Left forelimb (tissue), 1 donor: ENCODE measurements at regions not wholly inside any gene's neighbourhood (a gene's known extent, or its start where the extent isn't known, plus 50 kb on each side); places are given as distances from the start of the nearest gene placed in this dataset.
"Not testable (repeated sequence)": the region's sequence is repeated elsewhere in the genome, so short reads cannot be mapped to it uniquely, and the experiment has no call there.

Experiments used
- DNase-seq: peaks from one replicate; pipeline ENCODE4 v3.0.0-alpha.2; 2018; ENCODE audit warnings: low spot score

- no peak for DNase-seq
Measured at GRCh38 chr3:18189282-18190050, 235.7 kb downstream of the SATB1 start.

DNA sequence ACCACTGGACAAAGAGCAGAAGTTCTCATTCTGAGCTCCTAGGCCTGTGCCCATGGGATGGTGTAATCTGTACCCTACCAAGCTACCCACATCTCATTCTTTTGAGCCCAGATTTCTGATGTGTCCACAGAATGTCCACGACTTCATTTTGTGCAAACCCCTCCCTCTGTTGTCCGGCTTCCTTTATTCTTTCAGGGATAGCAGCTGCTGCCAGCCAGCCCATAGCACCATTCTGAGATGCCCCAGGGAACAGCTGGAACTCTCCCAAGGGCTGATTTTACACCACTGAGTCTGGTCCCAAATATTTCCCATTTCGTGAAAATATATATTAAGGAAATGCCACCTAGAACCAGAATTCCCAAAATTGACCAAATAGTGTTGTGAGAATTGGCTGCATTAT is 236.6 kb downstream of the SATB1 start:
- DNase-seq: no peak

- DNase-seq: no peak
Measured at GRCh38 chr3:18185624-18186023, 239.5 kb downstream of the SATB1 start.

GRCh38 chr3:18182923-18183322 is 242.2 kb downstream of the SATB1 start:
- not testable (repeated sequence) for DNase-seq

DNA sequence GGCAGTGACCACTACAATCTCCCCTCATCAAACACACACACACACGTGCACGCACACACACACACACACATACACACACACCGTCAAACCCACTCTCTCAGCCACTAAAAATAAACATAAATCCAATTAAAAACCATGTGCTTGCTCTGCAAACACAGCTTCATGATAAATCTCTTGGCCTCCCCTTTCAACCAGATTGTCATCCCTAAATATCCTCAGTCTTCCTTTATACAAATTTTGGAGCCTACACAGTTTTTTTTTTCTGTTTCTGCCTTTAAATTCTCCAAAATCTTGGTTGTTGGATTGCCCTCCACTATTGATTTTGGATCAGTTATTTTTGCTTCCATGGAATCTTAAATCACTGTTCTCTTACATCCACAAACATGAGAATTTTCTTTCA is 245.6 kb downstream of the SATB1 start:
- DNase-seq: no peak

GRCh38 chr3:18177271-18177670 is 247.9 kb downstream of the SATB1 start:
- no peak for DNase-seq

DNA sequence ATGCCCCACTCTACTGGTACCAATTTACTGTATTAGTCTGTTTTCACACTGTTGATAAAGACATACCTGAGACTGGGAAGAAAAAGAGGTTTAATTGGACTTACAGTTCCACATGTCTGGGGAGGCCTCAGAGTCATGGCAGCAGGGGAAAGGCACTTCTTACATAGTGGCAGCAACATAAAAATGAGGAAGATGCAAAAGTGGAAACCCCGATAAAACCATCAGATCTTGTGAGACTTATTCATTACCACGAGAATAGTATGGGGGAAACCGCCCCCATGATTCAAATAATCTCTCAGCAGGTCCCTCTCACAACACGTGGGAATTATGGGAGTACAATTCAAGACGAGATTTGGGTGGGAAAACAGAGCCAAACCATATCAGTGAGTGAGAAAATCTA is 251.2 kb downstream of the SATB1 start:
- DNase-seq: not testable (repeated sequence)

GRCh38 chr3:18159681-18160080 is 265.5 kb downstream of the SATB1 start:
- DNase-seq: no peak

DNA sequence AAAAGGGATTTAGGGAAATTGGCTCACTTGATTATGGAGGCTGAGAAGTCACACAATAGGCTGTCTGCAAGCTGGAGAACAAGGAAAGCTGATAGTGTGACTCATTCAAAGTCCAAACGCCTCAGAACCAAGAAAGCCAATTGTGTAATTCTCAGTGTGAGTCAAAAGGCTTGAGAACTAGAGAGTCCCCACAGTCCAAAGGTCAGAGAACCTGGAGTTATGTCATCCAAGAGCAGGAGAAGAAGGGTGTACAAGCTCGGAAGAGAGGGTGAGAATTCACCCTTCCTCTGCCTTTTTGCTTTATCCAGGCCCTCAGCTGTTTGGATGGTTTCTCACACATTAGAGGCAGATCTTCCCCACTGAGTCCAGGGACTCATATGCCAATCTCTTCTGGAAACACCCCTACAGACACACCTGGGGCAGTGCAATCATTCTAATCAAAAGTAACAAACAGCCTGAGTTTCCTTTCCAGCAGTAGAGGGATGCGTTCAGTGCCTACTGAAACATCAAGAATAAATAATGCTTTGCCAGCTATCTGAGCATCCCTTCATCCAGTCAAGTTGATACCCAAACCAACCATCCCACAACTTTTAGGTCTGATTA is 271.5 kb downstream of the SATB1 start:
- no peak for DNase-seq

- no peak for DNase-seq
Measured at GRCh38 chr3:18151199-18151598, 273.9 kb downstream of the SATB1 start.

DNA sequence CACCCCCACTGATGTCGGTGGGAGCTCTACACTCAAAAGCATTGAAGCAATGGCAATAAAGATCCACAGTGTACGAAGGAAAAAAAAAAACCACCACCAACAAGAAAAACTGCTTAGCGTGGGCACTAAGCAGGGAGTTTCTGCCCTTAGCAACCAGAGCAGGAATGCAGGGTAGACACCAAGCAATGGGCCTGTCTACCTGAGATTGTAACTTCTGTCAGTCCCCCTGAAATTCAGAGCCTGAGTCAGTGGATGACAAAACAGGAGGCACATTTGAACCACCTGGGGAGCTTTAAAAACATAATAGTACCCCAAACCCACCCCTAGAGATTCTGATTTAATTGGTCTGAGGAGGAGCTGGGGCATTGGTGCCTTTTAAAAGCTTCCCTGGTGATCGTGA is 275.2 kb downstream of the SATB1 start:
- DNase-seq: no peak

GRCh38 chr3:18149386-18149785 is 275.8 kb downstream of the SATB1 start:
- no peak for DNase-seq

DNA sequence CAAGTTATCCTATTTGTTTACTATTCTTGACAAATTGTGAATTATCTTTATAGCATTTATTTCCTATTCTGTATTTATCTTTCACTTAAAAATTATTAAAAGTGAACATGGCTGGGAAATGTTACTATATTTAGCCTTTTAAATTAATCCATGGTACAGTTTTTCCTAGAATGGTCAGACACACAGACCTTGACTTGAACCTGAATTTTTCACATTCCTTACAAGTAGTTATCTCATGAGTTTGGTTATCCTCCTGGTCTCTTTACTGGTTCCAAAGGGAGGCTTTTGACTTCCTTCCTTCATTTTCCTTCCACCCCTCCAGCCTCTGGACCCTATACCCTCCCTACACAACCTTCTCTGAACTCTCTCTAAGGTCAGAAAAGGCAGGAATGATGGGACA is 280.6 kb downstream of the SATB1 start:
- DNase-seq: no peak

DNA sequence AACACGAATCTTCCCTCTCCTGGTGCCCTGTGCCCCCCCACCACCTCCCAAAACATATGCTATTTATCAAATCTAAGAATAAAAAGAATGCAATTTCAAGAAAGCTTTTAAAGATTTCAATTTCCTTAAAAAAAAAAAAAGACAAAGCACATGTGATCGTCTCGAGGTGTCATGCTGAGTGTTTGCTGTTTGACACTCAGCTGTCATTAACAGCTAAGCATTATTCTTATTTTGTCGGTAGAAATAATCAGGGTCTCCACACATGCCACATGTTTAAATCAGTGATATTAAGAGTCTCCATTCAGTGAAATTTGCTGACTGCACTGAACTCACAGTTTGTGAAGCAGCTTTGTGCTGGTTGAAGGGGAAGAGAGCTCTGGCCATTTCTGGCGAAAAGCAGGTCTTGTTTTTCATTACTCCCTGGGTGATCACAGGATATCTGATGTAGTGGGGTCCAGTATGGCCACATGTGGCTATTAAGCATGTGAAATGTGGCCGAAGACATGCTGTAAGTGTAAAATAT is 281.8 kb downstream of the SATB1 start:
- no peak for DNase-seq

GRCh38 chr3:18137958-18138357 is 287.2 kb downstream of the SATB1 start:
- DNase-seq: no peak

DNA sequence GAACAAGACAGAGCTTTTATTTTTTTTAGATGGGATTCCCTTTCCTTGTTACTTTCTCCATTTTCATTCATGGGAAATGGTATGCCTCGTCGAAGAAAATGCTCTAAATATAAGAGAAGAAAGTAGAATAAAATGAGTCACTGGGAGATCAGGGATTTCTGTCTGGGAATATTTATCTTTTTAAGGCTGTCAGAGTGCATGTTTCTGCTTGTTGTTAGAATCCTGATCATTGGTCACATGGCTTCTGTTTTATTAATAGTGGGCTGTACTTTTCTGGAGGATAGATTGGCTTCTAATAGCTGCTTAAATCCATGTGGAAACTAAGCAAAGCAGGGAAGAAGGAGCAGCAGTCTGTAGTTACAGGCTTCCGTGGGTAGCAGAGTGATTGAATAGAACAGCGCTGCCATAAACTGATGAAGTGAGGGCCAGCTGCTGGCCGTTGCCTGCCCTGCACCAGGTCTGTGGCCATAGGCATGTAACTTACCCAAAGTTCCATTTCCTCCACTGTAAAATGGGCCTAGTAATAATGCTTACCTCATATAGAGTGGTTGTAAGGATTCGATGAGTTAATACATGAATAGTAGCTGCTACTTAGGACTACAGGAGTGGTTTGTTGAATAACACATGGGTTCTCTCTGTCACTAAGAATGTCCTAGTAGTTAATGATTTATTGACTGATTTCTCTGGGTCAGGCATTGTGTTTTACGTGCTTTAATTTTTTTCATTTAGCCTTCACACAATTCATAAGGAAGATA is 289.9 kb downstream of the SATB1 start:
- no peak for DNase-seq

DNA sequence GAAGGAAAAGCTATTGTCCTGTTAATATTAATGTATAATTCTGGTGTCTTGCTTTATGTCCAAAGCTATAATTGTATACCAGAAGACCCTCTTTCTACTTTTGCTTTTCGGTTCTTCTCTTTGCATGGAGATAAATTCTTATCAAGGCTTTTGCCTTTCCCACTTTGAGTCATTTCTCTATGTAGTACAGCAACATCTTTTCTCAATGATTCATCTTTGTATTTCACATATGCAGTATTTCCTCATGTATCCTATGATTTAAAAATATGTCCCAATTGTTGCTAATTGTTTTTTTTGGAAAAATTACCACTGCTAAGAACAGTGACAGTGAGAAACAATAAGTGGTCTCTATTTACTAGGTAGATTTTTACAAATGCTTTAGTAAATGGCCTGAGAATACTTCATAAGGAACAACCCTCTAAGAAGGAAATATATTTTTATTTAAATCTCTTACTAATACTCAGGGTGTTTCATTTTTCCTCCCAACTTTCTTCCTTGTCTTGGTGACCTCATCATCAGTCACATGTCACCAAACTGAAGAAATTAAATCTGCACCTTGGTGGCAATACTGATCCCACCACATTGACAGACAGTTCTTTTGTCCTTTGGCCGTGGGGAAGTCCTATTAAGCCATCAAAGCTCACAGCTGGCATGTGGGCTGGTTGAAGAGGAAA is 290.6 kb downstream of the SATB1 start:
- DNase-seq: no peak

DNA sequence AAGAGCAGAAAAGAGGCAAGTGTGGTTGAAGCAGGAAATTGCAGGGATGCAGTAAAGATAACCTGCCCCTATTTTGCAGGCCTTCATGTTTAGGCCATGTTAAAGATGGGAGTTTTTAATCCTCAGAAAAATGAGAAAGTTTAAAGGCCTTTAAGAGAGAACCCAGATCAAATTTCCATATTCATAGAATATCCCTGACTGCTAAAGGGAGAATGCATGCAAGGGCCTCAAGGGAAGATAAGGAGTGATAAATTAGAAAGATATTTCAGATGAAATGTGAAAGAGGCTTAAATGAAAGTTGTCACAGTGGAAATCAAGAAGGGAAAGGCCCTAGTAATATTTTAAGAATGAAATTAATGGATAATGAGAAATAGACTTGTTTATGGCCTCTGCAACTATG is 292.1 kb downstream of the SATB1 start:
- no peak for DNase-seq

- DNase-seq: no peak
Measured at GRCh38 chr3:18127859-18128681, 297.1 kb downstream of the SATB1 start.

- no peak for DNase-seq
Measured at GRCh38 chr3:18127174-18127858, 297.8 kb downstream of the SATB1 start.

- DNase-seq: no peak
Measured at GRCh38 chr3:18126772-18127171, 298.4 kb downstream of the SATB1 start.
